MM.1S (cell line): ENCODE measurements at regions not wholly inside any gene's neighbourhood (a gene's known extent, or its start where the extent isn't known, plus 50 kb on each side); places are given as distances from the start of the nearest gene placed in this dataset.

ENCODE experiments used
- EZH2 ChIP-seq: fragments of 300-600 bp; sonication (generic); optimal IDR thresholded peaks from 2 replicates; pipeline ENCODE3; 2017; ENCODE audit warnings: low read depth, mild to moderate bottlenecking, antibody characterized with exemption, low read length, mixed read lengths
- EZH2phosphoT487 ChIP-seq: fragments of 300-600 bp; sonication (generic); IDR thresholded peaks from 2 replicates; pipeline ENCODE4 v1.6.1; 2018; ENCODE audit warnings: antibody characterized with exemption, low read length
- TF ChIP-seq, protein P1 (sequence below): fragments of 300-600 bp; sonication (generic); IDR thresholded peaks from 2 replicates; pipeline ENCODE4 v1.5.1; 2016; ENCODE audit warnings: antibody characterized with exemption, low read length, mixed read lengths

DNA sequence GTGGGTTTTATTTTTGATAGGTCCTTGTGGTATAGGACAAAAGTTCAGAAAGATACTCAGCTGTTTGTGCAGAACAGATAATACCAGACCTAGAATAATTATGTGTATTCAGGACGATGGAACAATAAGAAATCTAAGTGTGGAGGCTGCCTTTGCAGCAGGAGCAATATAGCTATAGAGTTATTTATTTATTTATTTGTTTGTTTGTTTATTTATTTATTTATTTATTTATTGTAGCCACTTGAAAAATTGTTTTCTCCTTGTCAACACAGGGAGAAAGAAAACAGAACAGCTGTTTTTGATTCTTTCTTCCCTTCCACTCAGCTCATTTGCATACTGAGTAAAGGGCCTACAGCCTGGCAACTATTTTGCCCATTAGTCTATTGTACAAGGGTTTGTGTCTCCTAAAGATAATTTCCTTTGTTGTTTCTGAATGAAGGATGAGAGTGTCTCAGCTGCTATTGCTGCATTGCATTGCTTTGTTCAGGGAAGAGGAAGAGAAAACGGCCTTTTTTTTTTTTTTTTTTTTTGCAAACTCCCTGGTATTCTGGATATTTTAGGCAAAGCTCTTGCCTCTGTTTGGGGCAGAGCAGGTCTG is 56.0 kb upstream of the ESX1 start:
- no peak for TF ChIP-seq EZH2
- TF ChIP-seq, protein P1, sequence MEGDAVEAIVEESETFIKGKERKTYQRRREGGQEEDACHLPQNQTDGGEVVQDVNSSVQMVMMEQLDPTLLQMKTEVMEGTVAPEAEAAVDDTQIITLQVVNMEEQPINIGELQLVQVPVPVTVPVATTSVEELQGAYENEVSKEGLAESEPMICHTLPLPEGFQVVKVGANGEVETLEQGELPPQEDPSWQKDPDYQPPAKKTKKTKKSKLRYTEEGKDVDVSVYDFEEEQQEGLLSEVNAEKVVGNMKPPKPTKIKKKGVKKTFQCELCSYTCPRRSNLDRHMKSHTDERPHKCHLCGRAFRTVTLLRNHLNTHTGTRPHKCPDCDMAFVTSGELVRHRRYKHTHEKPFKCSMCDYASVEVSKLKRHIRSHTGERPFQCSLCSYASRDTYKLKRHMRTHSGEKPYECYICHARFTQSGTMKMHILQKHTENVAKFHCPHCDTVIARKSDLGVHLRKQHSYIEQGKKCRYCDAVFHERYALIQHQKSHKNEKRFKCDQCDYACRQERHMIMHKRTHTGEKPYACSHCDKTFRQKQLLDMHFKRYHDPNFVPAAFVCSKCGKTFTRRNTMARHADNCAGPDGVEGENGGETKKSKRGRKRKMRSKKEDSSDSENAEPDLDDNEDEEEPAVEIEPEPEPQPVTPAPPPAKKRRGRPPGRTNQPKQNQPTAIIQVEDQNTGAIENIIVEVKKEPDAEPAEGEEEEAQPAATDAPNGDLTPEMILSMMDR: no peak
- no peak for TF ChIP-seq EZH2phosphoT487
